ENCODE measurements at regions not wholly inside any gene's neighbourhood (a gene's known extent, or its start where the extent isn't known, plus 50 kb on each side); places are given as distances from the start of the nearest gene placed in this dataset.
"Not testable (repeated sequence)": the region's sequence is repeated elsewhere in the genome, so short reads cannot be mapped to it uniquely, and the experiment has no call there.

GRCh38 chr2:195289081-195289480 lies 367.9 kb upstream of the SLC39A10 start:
- DNase-seq, result no peak

- no peak for DNase-seq
Observed at GRCh38 chr2:195279840-195280427, 377.1 kb upstream of the SLC39A10 start.

- DNase-seq, result no peak
Observed at GRCh38 chr2:195270466-195271039, 386.5 kb upstream of the SLC39A10 start.

GRCh38 chr2:195269220-195269619 lies 387.8 kb upstream of the SLC39A10 start:
- no peak for DNase-seq

- DNase-seq, result no peak
Observed at GRCh38 chr2:195257979-195258378, 399.0 kb upstream of the SLC39A10 start.

- no peak for DNase-seq
Observed at GRCh38 chr2:195252018-195252417, 405.0 kb upstream of the SLC39A10 start.

GRCh38 chr2:195251214-195251613 lies 405.8 kb upstream of the SLC39A10 start:
- no peak for DNase-seq

GRCh38 chr2:195238826-195239225 lies 418.2 kb upstream of the SLC39A10 start:
- no peak for DNase-seq

- no peak for DNase-seq
Observed at GRCh38 chr2:195238379-195238778, 418.6 kb upstream of the SLC39A10 start.

- DNase-seq, result not testable (repeated sequence)
Observed at GRCh38 chr2:195228547-195228946, 428.5 kb upstream of the SLC39A10 start.

- DNase-seq, result no peak
Observed at GRCh38 chr2:195214072-195214471, 443.0 kb upstream of the SLC39A10 start.

GRCh38 chr2:195212586-195212985 lies 444.4 kb upstream of the SLC39A10 start:
- no peak for DNase-seq

- DNase-seq, result no peak
Observed at GRCh38 chr2:195202163-195202845, 454.7 kb upstream of the SLC39A10 start.

- DNase-seq, result no peak
Observed at GRCh38 chr2:195199864-195200263, 457.2 kb upstream of the SLC39A10 start.

- DNase-seq, result no peak
Observed at GRCh38 chr2:195181059-195181705, 475.8 kb upstream of the SLC39A10 start.

GRCh38 chr2:195168369-195168768 lies 488.7 kb upstream of the SLC39A10 start:
- no peak for DNase-seq

GRCh38 chr2:195164930-195165329 lies 492.1 kb upstream of the SLC39A10 start:
- DNase-seq, result no peak

- DNase-seq, result no peak
Observed at GRCh38 chr2:195162918-195163317, 494.1 kb upstream of the SLC39A10 start.

GRCh38 chr2:195162194-195162593 lies 494.8 kb upstream of the SLC39A10 start:
- no peak for DNase-seq

- no peak for DNase-seq
Observed at GRCh38 chr2:195160963-195161362, 496.1 kb upstream of the SLC39A10 start.

GRCh38 chr2:195151711-195152110 lies 505.3 kb upstream of the SLC39A10 start:
- DNase-seq, result no peak

GRCh38 chr2:195150819-195151218 lies 506.2 kb upstream of the SLC39A10 start:
- no peak for DNase-seq

GRCh38 chr2:195148004-195148403 lies 509.0 kb upstream of the SLC39A10 start:
- no peak for DNase-seq
